HCT116 (cell line): ENCODE measurements at regions not wholly inside any gene's neighbourhood (a gene's known extent, or its start where the extent isn't known, plus 50 kb on each side); places are given as distances from the start of the nearest gene placed in this dataset.

ENCODE experiments used
- ATAC-seq: fragments of 200-7000 bp; cut with Tn5 transposase; 2 replicates; pipeline ENCODE4 v1.9.1; 2020; ENCODE audit warnings: mild to moderate bottlenecking, moderate library complexity
- BruUV-seq: library from RNA; stranded (reverse); fragments of 400-500 nt; replicated peaks from 2 replicates; lab custom pipeline; 2021; lab: Mats Ljungman, UMichigan
- CTCF ChIA-PET: fragments of 300-600 bp; sonication (Branson Sonifier 250); formaldehyde crosslinking; loops from one replicate; lab custom pipeline; 2021; ENCODE audit warnings: antibody characterized with exemption; lab: Charles Lee
- POLR2A ChIA-PET: fragments of 300-600, 350-600 bp; sonication (Branson Sonifier 250); formaldehyde crosslinking; loops from one replicate; lab custom pipeline; 2021; ENCODE audit warnings: antibody characterized with exemption; lab: Charles Lee
- RAD21 ChIA-PET, 2 experiments: fragments of 300-600 bp; sonication (Branson Sonifier 250); formaldehyde crosslinking; loops; one replicate each; lab custom pipeline; 2023; ENCODE audit warnings: low total read pairs in 2 of 2; ENCODE audit not compliant: uncharacterized antibody in 2 of 2, unreplicated experiment in 2 of 2, low non-redundant PET in 1 of 2; lab: Charles Lee
- DNase-seq: peaks from one replicate; pipeline ENCODE4 v3.0.0-alpha.2; 2010; ENCODE audit warnings: low read depth, low spot score
- H2AFZ ChIP-seq: fragments of 200-600 bp; shearing (Covaris generic), sonication (generic); 2 replicates; pipeline ENCODE4 v1.6.1; 2017; ENCODE audit warnings: low read depth, mixed run types, mixed read lengths, antibody characterized with exemption, low read length; ENCODE audit not compliant: poor library complexity, severe bottlenecking
- H3K27ac ChIP-seq: 2 replicates; pipeline ENCODE4 v1.5.1; 2012; ENCODE audit warnings: low read depth, low read length
- H3K27me3 ChIP-seq: fragments of 200-600 bp; sonication (generic); 2 replicates; pipeline ENCODE4 v1.6.1; 2016; ENCODE audit warnings: mixed run types, low read length, mixed read lengths; ENCODE audit not compliant: insufficient read depth
- H3K36me3 ChIP-seq, 2 experiments: fragments of 200-500 bp in 1 of 2; fragments of 200-600 bp in 1 of 2; sonication (Bioruptor generic) in 1 of 2; sonication (generic) in 1 of 2; 2 replicates each; pipeline versions ENCODE4 v1.5.1 to v1.6.1; 2014 to 2016; ENCODE audit warnings: low read length in 2 of 2, inconsistent platforms in 1 of 2, mixed read lengths in 1 of 2, mixed run types in 1 of 2; ENCODE audit not compliant: insufficient read depth in 2 of 2, control insufficient read depth in 1 of 2
- H3K4me1 ChIP-seq, 2 experiments: fragments of 200-600 bp in 1 of 2; sonication (generic) in 1 of 2; 2 replicates each; pipeline versions ENCODE4 v1.5.1 to v1.6.1; 2012 to 2017; ENCODE audit warnings: low read length in 2 of 2, inconsistent platforms in 1 of 2, mild to moderate bottlenecking in 1 of 2, mixed read lengths in 1 of 2, mixed run types in 1 of 2, moderate library complexity in 1 of 2; ENCODE audit not compliant: insufficient read depth in 2 of 2, control insufficient read depth in 1 of 2
- H3K4me2 ChIP-seq: fragments of 200-600 bp; sonication (generic); 2 replicates; pipeline ENCODE4 v1.6.1; 2017; ENCODE audit warnings: mixed run types, low read length, mixed read lengths
- H3K4me3 ChIP-seq, 2 experiments: fragments of 200-600 bp in 1 of 2; sonication (generic) in 1 of 2; replicated peaks in 1 of 2; 2 replicates each; pipeline ENCODE4 v1.5.1; 2011 to 2016; ENCODE audit warnings: low read length in 2 of 2, control low read depth in 1 of 2, low read depth in 1 of 2, mild to moderate bottlenecking in 1 of 2, mixed read lengths in 1 of 2, mixed run types in 1 of 2
- H3K79me2 ChIP-seq: fragments of 200-600 bp; sonication (generic); 2 replicates; pipeline ENCODE4 v1.6.1; 2017; ENCODE audit warnings: mild to moderate bottlenecking, mixed run types, low read length, moderate library complexity, mixed read lengths; ENCODE audit not compliant: insufficient read depth
- H3K9ac ChIP-seq: fragments of 200-600 bp; sonication (generic); 2 replicates; pipeline ENCODE4 v1.6.1; 2016; ENCODE audit warnings: low read length, mixed read lengths
- H3K9me2 ChIP-seq: fragments of 200-600 bp; sonication (generic), shearing (Covaris generic); 2 replicates; pipeline ENCODE4 v1.6.1; 2017; ENCODE audit warnings: mixed run types, mild to moderate bottlenecking, moderate library complexity; ENCODE audit not compliant: insufficient read depth
- H3K9me3 ChIP-seq, 2 experiments: fragments of 200-500 bp in 1 of 2; fragments of 200-600 bp in 1 of 2; sonication (Bioruptor generic) in 1 of 2; sonication (generic) in 1 of 2; 2 replicates each; pipeline ENCODE4 v1.6.1; 2014 to 2017; ENCODE audit warnings: low read length in 2 of 2, mixed read lengths in 2 of 2, inconsistent platforms in 1 of 2, low read depth in 1 of 2, mild to moderate bottlenecking in 1 of 2, mixed run types in 1 of 2, moderate library complexity in 1 of 2; ENCODE audit not compliant: control insufficient read depth in 1 of 2, insufficient read depth in 1 of 2
- H4K20me1 ChIP-seq: fragments of 200-600 bp; sonication (generic), shearing (Covaris generic); 2 replicates; pipeline ENCODE4 v1.6.1; 2017; ENCODE audit warnings: mixed run types, mild to moderate bottlenecking, moderate library complexity; ENCODE audit not compliant: insufficient read depth
- CBX3 ChIP-seq: IDR thresholded peaks from 2 replicates; pipeline ENCODE4 v1.6.1; 2012; ENCODE audit warnings: low read depth
- CTCF ChIP-seq, 3 experiments: fragments of 200-600 bp in 1 of 3; sonication (generic) in 1 of 3; IDR thresholded peaks in 2 of 3; conservative IDR thresholded peaks in 1 of 3; 2 replicates each; pipeline ENCODE4 v1.5.1; 2012 to 2017; ENCODE audit warnings: low read depth in 2 of 3, low read length in 2 of 3, antibody characterized with exemption in 1 of 3, borderline replicate concordance in 1 of 3, control low read depth in 1 of 3, mild to moderate bottlenecking in 1 of 3, mixed read lengths in 1 of 3, mixed run types in 1 of 3, moderate library complexity in 1 of 3; ENCODE audit not compliant: insufficient read depth in 1 of 3
- EGR1 ChIP-seq: IDR thresholded peaks from 2 replicates; pipeline ENCODE4 v1.6.1; 2012; ENCODE audit warnings: low read depth
- ELF1 ChIP-seq: IDR thresholded peaks from 2 replicates; pipeline ENCODE4 v1.6.1; 2012; ENCODE audit warnings: low read depth, borderline replicate concordance
- MAX ChIP-seq: IDR thresholded peaks from 2 replicates; pipeline ENCODE4 v1.6.1; 2012
- POLR2A ChIP-seq: IDR thresholded peaks from 2 replicates; pipeline ENCODE4 v1.7.0; 2011; ENCODE audit warnings: borderline replicate concordance; ENCODE audit not compliant: insufficient read depth, insufficient read length; ENCODE audit errors: extremely low read depth
- POLR2AphosphoS5 ChIP-seq: IDR thresholded peaks from 2 replicates; pipeline ENCODE4 v1.6.1; 2011; ENCODE audit warnings: mild to moderate bottlenecking, low read depth, low read length, moderate library complexity
- SP1 ChIP-seq: IDR thresholded peaks from 2 replicates; pipeline ENCODE4 v1.6.1; 2012; ENCODE audit warnings: low read depth
- YY1 ChIP-seq: IDR thresholded peaks from 2 replicates; pipeline ENCODE4 v1.6.1; 2011; ENCODE audit warnings: low read length, low read depth, moderate library complexity, mild to moderate bottlenecking; ENCODE audit not compliant: insufficient replicate concordance; ENCODE audit errors: extremely low read depth
- ZNF274 ChIP-seq: fragments of 200-500 bp; sonication (Bioruptor generic); IDR thresholded peaks from 2 replicates; pipeline ENCODE4 v1.6.1; 2014; ENCODE audit warnings: mild to moderate bottlenecking, low read depth, low read length, inconsistent platforms
- intact Hi-C: fragments of 100-400 bp; cut with micrococcal nuclease; formaldehyde crosslinking; loops from 2 replicates; pipeline ENCODE4 v1.10.0; 2022
- TF ChIP-seq, protein P1 (sequence below): IDR thresholded peaks from 2 replicates; pipeline ENCODE4 v1.6.1; 2011; ENCODE audit warnings: mild to moderate bottlenecking, low read length, moderate library complexity; ENCODE audit not compliant: insufficient replicate concordance; ENCODE audit errors: extremely low read depth
- TF ChIP-seq, protein P2 (sequence below): IDR thresholded peaks from 2 replicates; pipeline ENCODE4 v1.6.1; 2012

- no TSS peak for BruUV-seq
- Histone ChIP-seq H3K9me2 (no peaks in the 10 kb centered on the region), H3K4me1 (no peaks in the 10 kb centered on the region), H3K79me2 (no peaks in the 10 kb centered on the region), H4K20me1 (no peaks in the 10 kb centered on the region), H3K9ac (no peak overlapping the region), H3K36me3 (no peaks in the 10 kb centered on the region), H3K27me3 (no peaks in the 10 kb centered on the region), H2AFZ (no peak overlapping the region), H3K4me2 (no peak overlapping the region), H3K27ac (no peak overlapping the region), H3K4me3 (no peak overlapping the region), H3K9me3 (no peaks in the 10 kb centered on the region)
- ATAC-seq (no peak), DNase-seq (no peak)
- ChIA-PET POLR2A (no interaction called here), RAD21 (no interaction called here), CTCF (no interaction called here)
- TF ChIP-seq, protein P1, sequence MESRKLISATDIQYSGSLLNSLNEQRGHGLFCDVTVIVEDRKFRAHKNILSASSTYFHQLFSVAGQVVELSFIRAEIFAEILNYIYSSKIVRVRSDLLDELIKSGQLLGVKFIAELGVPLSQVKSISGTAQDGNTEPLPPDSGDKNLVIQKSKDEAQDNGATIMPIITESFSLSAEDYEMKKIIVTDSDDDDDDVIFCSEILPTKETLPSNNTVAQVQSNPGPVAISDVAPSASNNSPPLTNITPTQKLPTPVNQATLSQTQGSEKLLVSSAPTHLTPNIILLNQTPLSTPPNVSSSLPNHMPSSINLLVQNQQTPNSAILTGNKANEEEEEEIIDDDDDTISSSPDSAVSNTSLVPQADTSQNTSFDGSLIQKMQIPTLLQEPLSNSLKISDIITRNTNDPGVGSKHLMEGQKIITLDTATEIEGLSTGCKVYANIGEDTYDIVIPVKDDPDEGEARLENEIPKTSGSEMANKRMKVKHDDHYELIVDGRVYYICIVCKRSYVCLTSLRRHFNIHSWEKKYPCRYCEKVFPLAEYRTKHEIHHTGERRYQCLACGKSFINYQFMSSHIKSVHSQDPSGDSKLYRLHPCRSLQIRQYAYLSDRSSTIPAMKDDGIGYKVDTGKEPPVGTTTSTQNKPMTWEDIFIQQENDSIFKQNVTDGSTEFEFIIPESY, result no peak
- TF ChIP-seq EGR1, result no peak
- no peak for TF ChIP-seq SP1
- no peak for TF ChIP-seq CBX3
- no peak for TF ChIP-seq ZNF274
- intact Hi-C loops, result no loop called here
These were observed 376.7 kb upstream of the ADGRL2 start for GRCh38 chr1:81424061-81424460.

DNA sequence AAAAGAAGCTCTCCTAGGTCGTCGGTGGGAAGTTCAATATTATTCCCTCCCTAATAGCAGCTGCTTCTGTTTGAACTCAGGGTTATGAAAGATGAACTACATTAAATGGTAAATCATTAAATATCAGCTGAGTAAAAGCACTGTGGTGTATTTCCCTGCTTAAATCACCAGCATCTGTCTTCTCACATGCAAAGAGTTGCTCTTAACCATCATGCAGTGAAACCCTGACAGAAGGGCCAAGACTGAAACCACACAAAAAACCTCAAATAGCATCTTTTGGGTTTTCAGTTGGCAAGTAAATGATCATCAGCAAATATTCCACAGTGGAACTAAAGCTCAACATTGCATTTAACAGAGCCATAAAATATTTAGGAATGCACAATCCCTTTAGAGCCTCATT is 380.0 kb upstream of the ADGRL2 start:
- H3K79me2 ChIP-seq, result no peaks in the 10 kb centered on the region
- H3K9me2 ChIP-seq, result no peaks in the 10 kb centered on the region
- no TSS peak for BruUV-seq
- RAD21 ChIA-PET, result no interaction called here
- no peaks in the 10 kb centered on the region for H3K27me3 ChIP-seq
- H3K36me3 ChIP-seq, result no peaks in the 10 kb centered on the region
- no peak overlapping the region for H2AFZ ChIP-seq
- ATAC-seq, result no peak
- CTCF ChIA-PET, result no interaction called here
- no peaks in the 10 kb centered on the region for H4K20me1 ChIP-seq
- no peak overlapping the region for H3K4me2 ChIP-seq
- H3K4me1 ChIP-seq, result no peaks in the 10 kb centered on the region
- TF ChIP-seq, protein P1, result no peak
- no peak for TF ChIP-seq CTCF (IDR thresholded peaks at IDR 0.05 in 2 of 3, conservative IDR thresholded peaks at IDR 0.05 in 1 of 3; ENCODE audit: borderline replicate concordance in 1 of 3, insufficient read depth in 1 of 3, low read depth in 2 of 3, low read length in 2 of 3)
- TF ChIP-seq YY1, result no peak
- TF ChIP-seq ELF1, result no peak
- no peak for TF ChIP-seq POLR2AphosphoS5
- TF ChIP-seq, protein P2, sequence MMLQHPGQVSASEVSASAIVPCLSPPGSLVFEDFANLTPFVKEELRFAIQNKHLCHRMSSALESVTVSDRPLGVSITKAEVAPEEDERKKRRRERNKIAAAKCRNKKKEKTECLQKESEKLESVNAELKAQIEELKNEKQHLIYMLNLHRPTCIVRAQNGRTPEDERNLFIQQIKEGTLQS, result no peak
- TF ChIP-seq MAX, result no peak
- no peak for TF ChIP-seq POLR2A
- TF ChIP-seq, all 23 proteins: peak for 0
- H3K27ac ChIP-seq, result no peak overlapping the region
- H3K9me3 ChIP-seq, result no peaks in the 10 kb centered on the region
- no peak for DNase-seq
- POLR2A ChIA-PET, result no interaction called here
- intact Hi-C loops, result no loop called here
- H3K9ac ChIP-seq, result no peak overlapping the region
- no peak overlapping the region for H3K4me3 ChIP-seq
